Immature natural killer cell (primary cell): ENCODE measurements at regions not wholly inside any gene's neighbourhood (a gene's known extent, or its start where the extent isn't known, plus 50 kb on each side); places are given as distances from the start of the nearest gene placed in this dataset.

Experiments used
- DNase-seq, 3 donors: peaks; one replicate each; pipeline ENCODE4 v3.0.0; 2022; ENCODE audit warnings: mixed read lengths in 1 of 3
- H3K27ac Mint-ChIP-seq, 6 donors: one replicate each; pipeline ENCODE4 v1.8.0; 2020; ENCODE audit warnings: mixed read lengths in 6 of 6, mild to moderate bottlenecking in 5 of 6, inconsistent platforms in 4 of 6, moderate library complexity in 3 of 6
- H3K27me3 Mint-ChIP-seq, 3 donors: one replicate each; pipeline ENCODE4 v1.8.0; 2020 to 2021; ENCODE audit warnings: low read depth in 3 of 3, mild to moderate bottlenecking in 3 of 3, mixed read lengths in 3 of 3, moderate library complexity in 3 of 3, inconsistent platforms in 1 of 3
- H3K36me3 Mint-ChIP-seq, 3 donors: one replicate each; pipeline ENCODE4 v1.8.0; 2020; ENCODE audit warnings: mixed read lengths in 3 of 3, inconsistent platforms in 2 of 3, mild to moderate bottlenecking in 2 of 3
- H3K4me1 Mint-ChIP-seq, 2 donors: one replicate each; pipeline ENCODE4 v1.8.0; 2020; ENCODE audit warnings: inconsistent platforms in 2 of 2, mild to moderate bottlenecking in 2 of 2, mixed read lengths in 2 of 2, moderate library complexity in 1 of 2
- H3K4me3 Mint-ChIP-seq, 5 donors: one replicate each; pipeline ENCODE4 v1.8.0; 2020; ENCODE audit warnings: mild to moderate bottlenecking in 5 of 5, mixed read lengths in 5 of 5, inconsistent platforms in 3 of 5, moderate library complexity in 3 of 5
- H3K9me3 Mint-ChIP-seq, 6 donors: one replicate each; pipeline ENCODE4 v1.8.0; 2020; ENCODE audit warnings: mild to moderate bottlenecking in 6 of 6, mixed read lengths in 6 of 6, inconsistent platforms in 4 of 6, moderate library complexity in 3 of 6

DNA sequence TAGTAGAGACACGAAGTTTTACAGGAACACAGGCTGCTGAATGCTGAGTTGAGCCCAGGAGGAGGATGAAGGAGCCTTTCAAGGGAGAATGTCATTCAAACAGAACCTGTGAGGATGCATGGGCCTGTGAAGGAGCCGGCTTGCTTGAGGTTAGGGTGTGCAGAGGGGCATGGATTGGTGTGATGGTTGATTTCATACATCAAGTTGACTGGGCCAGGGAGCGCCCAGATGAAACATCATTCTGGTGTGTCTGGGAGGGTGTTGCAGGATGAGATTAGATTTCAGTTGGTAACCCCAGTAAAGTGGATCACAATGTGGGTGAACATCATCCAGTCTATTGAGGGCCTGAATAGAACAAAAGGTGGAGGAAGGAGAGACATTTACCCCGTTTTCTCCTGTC lies 243.6 kb downstream of the EDEM1 start:
- Mint-ChIP-seq H3K4me1 (no peaks in the 10 kb centered on the region), H3K36me3 (no peaks in the 10 kb centered on the region), H3K4me3 (no peak overlapping the region), H3K9me3 (no peaks in the 10 kb centered on the region), H3K27ac (no peak overlapping the region), H3K27me3 (peaks cover 0 to 2% (median 1%) of the 10 kb centered on the region in 3 donors)
- no peak for DNase-seq

DNA sequence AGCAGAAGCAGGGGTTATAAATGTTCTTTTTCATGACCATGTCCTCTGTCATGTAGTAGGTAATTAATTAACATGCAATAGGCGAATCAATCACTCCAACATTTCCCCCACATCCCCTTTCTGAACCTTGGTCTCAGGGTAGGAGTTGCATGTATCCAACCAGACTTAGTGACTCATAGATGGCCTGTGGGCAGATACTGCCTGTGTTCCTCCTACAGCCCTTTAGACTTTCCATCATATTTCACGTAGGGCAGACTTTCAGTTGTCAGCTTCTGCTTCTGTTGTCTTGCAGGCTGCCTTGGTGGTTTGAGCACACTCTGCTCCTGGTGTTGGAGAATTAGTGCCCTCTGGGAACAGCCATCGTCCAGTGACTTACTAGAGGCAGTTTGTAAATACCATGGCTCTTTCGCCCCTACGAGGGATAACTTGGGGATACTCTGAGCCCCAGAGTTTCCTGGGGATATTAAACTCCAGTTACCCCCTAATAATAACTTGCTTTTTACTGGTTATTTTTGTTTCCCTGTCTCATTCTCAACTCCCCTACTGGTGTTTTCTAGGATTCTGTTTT lies 244.4 kb downstream of the EDEM1 start:
- no peak overlapping the region for H3K4me3 Mint-ChIP-seq
- no peaks in the 10 kb centered on the region for H3K4me1 Mint-ChIP-seq
- DNase-seq: no peak
- H3K27ac Mint-ChIP-seq: no peak overlapping the region
- no peaks in the 10 kb centered on the region for H3K9me3 Mint-ChIP-seq
- H3K36me3 Mint-ChIP-seq: no peaks in the 10 kb centered on the region
- no peaks in the 10 kb centered on the region for H3K27me3 Mint-ChIP-seq

DNA sequence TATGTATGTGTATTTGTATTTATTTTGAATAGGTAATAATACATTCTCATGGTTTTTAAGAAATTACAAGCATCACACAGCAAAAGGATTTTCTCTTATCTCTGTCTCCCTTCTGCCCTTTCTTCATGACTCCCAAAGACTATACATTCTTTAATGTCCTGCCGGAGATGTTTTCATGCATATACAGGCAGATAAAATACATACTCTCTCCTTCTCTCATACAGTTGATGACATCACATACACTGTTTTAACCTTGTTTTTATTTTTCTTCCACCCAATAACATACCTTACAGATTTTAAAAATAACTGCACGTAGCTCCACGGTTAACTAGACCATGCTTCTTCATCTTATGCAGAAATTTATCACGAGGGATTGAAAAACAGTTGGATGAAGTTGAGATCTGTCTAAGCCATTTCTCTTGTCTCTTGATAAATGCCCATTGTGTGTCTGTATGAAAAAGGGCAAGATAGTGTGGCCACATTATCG lies 249.8 kb downstream of the EDEM1 start:
- Mint-ChIP-seq H3K27ac (no peak overlapping the region), H3K9me3 (no peaks in the 10 kb centered on the region), H3K27me3 (no peaks in the 10 kb centered on the region), H3K36me3 (no peaks in the 10 kb centered on the region), H3K4me1 (no peaks in the 10 kb centered on the region), H3K4me3 (no peak overlapping the region)
- no peak for DNase-seq

DNA sequence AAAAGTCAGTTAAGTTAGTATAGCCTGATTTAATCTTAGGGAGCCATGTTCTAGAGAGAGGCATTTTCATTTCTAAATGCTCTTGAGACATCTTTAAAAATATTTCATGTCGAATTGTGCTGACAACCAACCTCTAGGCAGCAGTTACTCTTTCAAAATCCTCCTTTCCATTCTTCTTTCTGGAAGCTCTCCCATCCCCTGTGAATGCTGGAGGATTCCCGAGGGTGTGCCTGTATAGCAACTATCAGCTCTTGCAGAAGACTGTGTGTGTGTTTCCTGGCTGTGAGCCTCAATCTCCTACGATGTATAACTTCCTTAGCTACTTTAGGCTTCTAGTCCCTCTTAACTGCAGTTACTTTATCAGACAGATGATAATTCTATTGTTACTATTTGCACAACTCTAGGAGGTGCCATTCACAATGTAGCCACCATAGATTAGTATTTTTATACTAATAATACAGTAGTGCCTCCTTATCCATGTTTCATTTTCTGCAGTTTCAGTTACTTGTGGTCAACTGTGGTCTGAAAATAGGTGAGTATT lies 250.3 kb downstream of the EDEM1 start:
- H3K4me1 Mint-ChIP-seq: no peaks in the 10 kb centered on the region
- no peaks in the 10 kb centered on the region for H3K27me3 Mint-ChIP-seq
- H3K27ac Mint-ChIP-seq: no peak overlapping the region
- H3K4me3 Mint-ChIP-seq: no peak overlapping the region
- DNase-seq: no peak
- no peaks in the 10 kb centered on the region for H3K9me3 Mint-ChIP-seq
- H3K36me3 Mint-ChIP-seq: no peaks in the 10 kb centered on the region

DNA sequence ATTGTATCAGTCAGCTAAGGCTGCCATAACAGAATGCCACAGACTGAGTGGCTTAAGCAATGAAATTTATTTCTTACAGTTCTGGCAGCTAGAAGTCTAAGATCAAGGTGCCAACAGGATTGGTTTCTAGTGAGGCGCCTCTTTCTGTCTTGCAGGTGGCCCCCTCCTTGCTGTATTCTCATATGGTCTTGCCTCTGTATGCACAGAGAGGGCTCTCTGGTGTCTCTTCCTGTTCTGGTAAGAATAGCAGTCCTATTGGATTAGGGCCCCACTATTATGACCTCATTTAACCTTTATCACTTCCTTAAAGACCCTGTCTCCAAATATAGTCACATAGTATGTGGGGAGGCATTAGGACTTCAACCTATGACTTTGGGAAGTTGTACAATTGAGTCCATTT lies 253.9 kb downstream of the EDEM1 start:
- H3K27ac Mint-ChIP-seq: no peak overlapping the region
- no peak overlapping the region for H3K4me3 Mint-ChIP-seq
- no peak for DNase-seq
- H3K4me1 Mint-ChIP-seq: no peaks in the 10 kb centered on the region
- peaks cover 0 to 6% (median 0%) of the 10 kb centered on the region in 3 donors for H3K27me3 Mint-ChIP-seq
- H3K9me3 Mint-ChIP-seq: peaks cover 0 to 5% (median 0%) of the 10 kb centered on the region in 6 donors
- H3K36me3 Mint-ChIP-seq: no peaks in the 10 kb centered on the region

DNA sequence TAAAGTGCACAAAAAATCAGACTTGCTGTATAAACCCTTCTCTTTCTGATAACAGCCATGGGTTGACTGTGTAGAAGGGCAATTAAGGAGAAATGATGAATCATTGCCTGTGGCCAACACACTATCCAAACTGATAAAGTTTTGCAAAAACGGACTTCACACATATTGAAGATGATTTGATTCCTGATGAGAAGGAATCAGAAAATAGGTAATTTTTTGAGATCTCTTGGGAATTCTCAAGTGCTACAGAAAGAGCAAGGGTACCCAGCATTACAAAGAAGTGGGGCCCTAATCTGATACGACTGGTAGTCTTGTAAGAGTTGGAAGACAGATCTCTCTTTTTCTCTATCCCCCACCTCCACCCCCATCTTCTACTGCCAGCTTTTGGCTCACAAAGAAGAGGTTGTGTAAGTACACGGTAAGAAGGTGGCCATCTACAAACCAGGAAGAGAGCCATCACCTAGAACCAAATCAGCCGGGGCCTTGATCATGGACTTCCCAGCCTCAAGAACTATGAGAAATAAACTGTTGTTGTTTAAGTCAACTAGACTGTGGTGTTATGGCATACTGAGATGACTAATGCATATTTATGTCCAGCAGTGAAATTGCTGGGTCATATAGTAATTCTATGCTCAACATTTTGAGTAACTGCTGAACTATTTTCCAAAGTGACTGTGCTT lies 254.7 kb downstream of the EDEM1 start:
- no peaks in the 10 kb centered on the region for H3K4me1 Mint-ChIP-seq
- no peak overlapping the region for H3K27ac Mint-ChIP-seq
- H3K27me3 Mint-ChIP-seq: peaks cover 0 to 6% (median 0%) of the 10 kb centered on the region in 3 donors
- no peaks in the 10 kb centered on the region for H3K36me3 Mint-ChIP-seq
- DNase-seq: no peak
- H3K9me3 Mint-ChIP-seq: peaks cover 0 to 5% (median 0%) of the 10 kb centered on the region in 6 donors
- H3K4me3 Mint-ChIP-seq: no peak overlapping the region

DNA sequence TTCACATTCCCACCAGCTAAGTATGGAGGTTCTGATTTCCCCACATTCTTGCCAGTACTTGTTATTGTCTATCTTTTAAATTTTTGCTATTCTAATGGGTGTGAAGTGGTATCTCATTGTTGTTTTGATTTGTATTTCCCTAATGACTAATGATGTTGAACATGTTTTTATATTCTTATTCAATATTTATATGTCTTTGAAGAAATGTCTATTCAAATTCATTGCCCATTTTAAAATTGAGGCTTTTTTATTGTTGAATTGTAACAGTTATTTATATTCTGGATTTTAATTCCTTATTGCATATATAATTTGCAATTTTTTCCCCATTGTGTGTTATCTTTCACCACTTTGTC lies 255.3 kb downstream of the EDEM1 start:
- DNase-seq: no peak
- H3K4me3 Mint-ChIP-seq: no peak overlapping the region
- H3K9me3 Mint-ChIP-seq: peaks cover 0 to 5% (median 0%) of the 10 kb centered on the region in 6 donors
- peaks cover 0 to 6% (median 0%) of the 10 kb centered on the region in 3 donors for H3K27me3 Mint-ChIP-seq
- no peak overlapping the region for H3K27ac Mint-ChIP-seq
- no peaks in the 10 kb centered on the region for H3K4me1 Mint-ChIP-seq
- no peaks in the 10 kb centered on the region for H3K36me3 Mint-ChIP-seq

DNA sequence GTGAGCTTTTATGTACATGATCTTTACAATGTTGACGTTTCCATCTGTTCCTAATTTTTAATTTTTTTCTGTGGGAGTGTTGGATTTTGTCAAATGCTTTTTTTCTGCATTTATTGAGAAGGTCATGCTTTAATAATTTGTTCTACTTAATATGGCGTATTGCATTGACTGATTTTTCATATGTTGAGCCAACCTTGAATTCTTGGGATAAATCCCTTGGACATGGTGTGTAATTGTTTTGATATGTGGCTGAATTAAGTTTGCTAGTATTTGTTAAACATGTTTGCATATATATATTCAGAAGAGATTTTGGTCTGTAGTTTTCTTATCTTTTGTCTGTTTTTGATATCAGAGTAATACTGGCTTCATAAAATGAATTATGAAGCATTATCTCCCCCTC lies 256.7 kb downstream of the EDEM1 start:
- Mint-ChIP-seq H3K4me1 (no peaks in the 10 kb centered on the region), H3K9me3 (peaks cover 0 to 5% (median 0%) of the 10 kb centered on the region in 6 donors), H3K4me3 (no peak overlapping the region), H3K27ac (no peak overlapping the region), H3K36me3 (no peaks in the 10 kb centered on the region), H3K27me3 (peaks cover 0 to 6% (median 0%) of the 10 kb centered on the region in 3 donors)
- no peak for DNase-seq

DNA sequence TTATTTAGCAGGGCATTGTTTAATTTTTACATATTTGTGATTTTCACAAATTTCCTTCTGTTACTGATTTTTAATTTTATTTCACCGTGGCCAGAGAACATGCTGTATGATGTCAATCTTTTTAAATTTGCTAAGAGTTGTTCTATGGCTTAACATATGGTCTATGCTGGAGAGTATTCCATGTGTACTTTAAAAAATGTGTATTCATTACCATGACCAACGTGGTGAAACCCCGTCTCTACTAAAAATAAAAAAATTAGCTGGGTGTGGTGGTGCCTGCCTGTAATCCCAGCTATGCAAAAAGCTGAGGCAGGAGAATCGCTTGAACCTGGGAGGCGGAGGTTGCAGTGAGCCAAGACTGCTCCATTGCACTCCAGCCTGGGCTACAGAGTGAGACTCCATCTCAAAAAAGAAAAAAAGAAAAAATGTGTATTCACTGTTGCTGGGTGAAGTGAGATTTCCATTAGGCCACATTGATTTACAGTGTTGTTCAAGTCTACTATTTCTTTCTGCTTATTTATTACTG lies 258.2 kb downstream of the EDEM1 start:
- H3K9me3 Mint-ChIP-seq: peaks cover 0 to 5% (median under 1%) of the 10 kb centered on the region in 6 donors
- DNase-seq: no peak
- H3K4me1 Mint-ChIP-seq: no peaks in the 10 kb centered on the region
- H3K27ac Mint-ChIP-seq: no peak overlapping the region
- no peak overlapping the region for H3K4me3 Mint-ChIP-seq
- H3K36me3 Mint-ChIP-seq: no peaks in the 10 kb centered on the region
- H3K27me3 Mint-ChIP-seq: peaks cover 0 to 6% (median 0%) of the 10 kb centered on the region in 3 donors

DNA sequence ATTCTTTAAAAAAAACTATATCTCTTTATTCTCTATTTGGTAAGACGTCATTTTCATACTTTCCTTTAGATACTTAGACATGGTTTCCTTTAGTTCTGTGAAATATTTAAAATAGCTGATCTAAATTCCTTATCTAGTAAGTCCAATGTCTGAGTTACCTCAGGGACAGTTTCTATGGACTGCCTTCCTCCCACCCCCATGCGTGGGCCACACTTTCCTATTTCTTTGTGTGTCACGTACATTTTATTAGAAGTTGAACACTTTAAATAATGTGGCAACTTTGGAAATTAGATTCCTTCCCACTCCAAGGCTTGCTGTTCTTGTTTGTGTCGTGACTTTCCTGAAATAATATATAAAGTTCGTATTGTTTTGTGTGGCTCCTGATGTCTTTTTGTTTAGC lies 260.7 kb downstream of the EDEM1 start:
- no peaks in the 10 kb centered on the region for H3K4me1 Mint-ChIP-seq
- peaks cover 0 to 6% (median 0%) of the 10 kb centered on the region in 3 donors for H3K27me3 Mint-ChIP-seq
- H3K36me3 Mint-ChIP-seq: no peaks in the 10 kb centered on the region
- H3K27ac Mint-ChIP-seq: no peak overlapping the region
- peaks cover 0 to 5% (median under 1%) of the 10 kb centered on the region in 6 donors for H3K9me3 Mint-ChIP-seq
- no peak overlapping the region for H3K4me3 Mint-ChIP-seq
- no peak for DNase-seq

DNA sequence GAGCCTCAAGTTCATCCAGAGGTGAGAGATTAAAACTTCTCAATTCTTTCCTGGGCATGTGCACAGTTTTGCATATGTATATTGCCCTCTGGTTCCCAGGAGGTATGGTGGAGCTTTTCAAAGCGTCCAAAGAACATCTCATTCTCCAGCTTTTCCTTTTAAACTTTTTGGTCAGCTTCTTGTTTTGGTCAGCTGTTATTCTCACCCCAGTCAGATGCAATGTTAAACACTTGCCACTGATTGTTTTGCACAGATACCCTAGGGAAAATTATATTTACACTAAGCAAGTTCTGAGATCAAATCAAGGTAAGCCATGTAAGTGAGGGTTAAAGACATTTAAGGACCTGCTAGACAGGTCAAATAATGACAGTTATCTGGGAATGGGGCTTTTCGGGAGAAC lies 261.3 kb downstream of the EDEM1 start:
- H3K4me3 Mint-ChIP-seq: no peak overlapping the region
- H3K27me3 Mint-ChIP-seq: peaks cover 0 to 6% (median 2%) of the 10 kb centered on the region in 3 donors
- H3K27ac Mint-ChIP-seq: no peak overlapping the region
- no peaks in the 10 kb centered on the region for H3K4me1 Mint-ChIP-seq
- peaks cover 0 to 5% (median under 1%) of the 10 kb centered on the region in 6 donors for H3K9me3 Mint-ChIP-seq
- H3K36me3 Mint-ChIP-seq: no peaks in the 10 kb centered on the region
- DNase-seq: no peak

DNA sequence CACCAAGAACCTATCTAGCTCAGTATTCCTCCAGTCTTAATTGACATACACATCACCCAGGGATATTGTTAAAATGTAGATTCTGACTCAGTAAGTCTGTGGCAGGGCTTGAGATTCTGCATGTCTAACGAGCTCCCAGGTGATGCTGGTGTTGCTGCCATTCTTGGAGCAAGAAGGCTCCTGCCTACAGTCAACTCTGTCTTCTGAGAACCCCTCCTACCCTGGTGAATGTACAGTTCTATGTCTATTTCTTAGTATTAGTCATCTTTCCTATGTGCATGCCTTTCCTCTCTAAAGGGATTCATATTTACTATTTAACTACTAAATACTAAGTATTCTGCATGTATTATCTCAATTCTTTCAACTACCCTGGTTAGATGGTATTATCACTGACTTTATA lies 268.7 kb downstream of the EDEM1 start:
- DNase-seq: no peak
- no peak overlapping the region for H3K27ac Mint-ChIP-seq
- H3K4me1 Mint-ChIP-seq: no peaks in the 10 kb centered on the region
- H3K36me3 Mint-ChIP-seq: no peaks in the 10 kb centered on the region
- peaks cover 0 to 5% (median 0%) of the 10 kb centered on the region in 6 donors for H3K9me3 Mint-ChIP-seq
- H3K4me3 Mint-ChIP-seq: no peak overlapping the region
- H3K27me3 Mint-ChIP-seq: peaks cover 0 to 6% (median 0%) of the 10 kb centered on the region in 3 donors

DNA sequence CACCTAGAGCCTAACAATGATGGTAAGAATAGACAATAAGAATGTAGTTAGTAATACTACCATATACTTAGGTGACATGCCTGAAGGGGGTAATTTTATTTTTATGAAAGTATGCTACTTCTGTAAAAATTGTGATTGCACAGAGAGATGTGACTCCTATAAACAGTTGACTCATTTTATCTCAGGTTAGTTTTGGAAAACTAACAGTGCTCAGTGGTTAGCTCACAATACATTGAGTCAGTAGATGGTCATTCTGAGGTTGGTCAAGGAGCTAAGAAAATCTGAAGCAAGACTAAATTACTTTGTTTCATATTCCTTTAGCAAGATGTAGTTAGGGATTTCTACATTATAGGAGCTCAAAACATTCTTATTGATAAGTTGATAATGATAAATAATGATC lies 271.0 kb downstream of the EDEM1 start:
- Mint-ChIP-seq H3K36me3 (no peaks in the 10 kb centered on the region), H3K4me1 (no peaks in the 10 kb centered on the region), H3K4me3 (no peak overlapping the region), H3K27me3 (peaks cover 0 to 5% (median 1%) of the 10 kb centered on the region in 3 donors), H3K9me3 (peaks cover 0 to 5% (median 0%) of the 10 kb centered on the region in 6 donors), H3K27ac (no peak overlapping the region)
- DNase-seq: no peak

DNA sequence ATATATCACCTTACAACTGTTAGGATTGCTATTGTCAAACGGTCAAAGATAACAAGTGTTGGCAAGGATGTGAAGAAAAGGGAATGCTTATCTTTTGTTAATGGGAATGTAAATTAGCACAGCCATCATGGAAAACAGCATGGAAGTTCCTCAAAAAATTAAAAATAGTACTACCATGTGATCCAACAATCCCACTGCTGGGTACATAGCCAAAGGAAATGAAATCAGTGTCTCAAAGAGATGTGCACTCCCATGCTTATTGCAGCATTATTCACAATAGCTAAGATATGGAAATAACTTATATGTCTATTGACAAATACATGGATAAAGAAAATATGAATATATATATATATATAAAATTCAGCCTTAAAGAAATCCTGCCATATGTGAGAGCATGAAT lies 274.6 kb downstream of the EDEM1 start:
- Mint-ChIP-seq H3K4me3 (no peak overlapping the region), H3K27me3 (peaks cover 0 to 3% (median under 1%) of the 10 kb centered on the region in 3 donors), H3K9me3 (peaks cover 0 to 5% (median 2%) of the 10 kb centered on the region in 6 donors), H3K36me3 (no peaks in the 10 kb centered on the region), H3K4me1 (no peaks in the 10 kb centered on the region), H3K27ac (no peak overlapping the region)
- no peak for DNase-seq
